H9 (cell line): ENCODE measurements at regions not wholly inside any gene's neighbourhood (a gene's known extent, or its start where the extent isn't known, plus 50 kb on each side); places are given as distances from the start of the nearest gene placed in this dataset.

Experiments
- DNase-seq: peaks from one replicate; pipeline ENCODE4 v3.0.0-alpha.2; 2017
- H2AFZ ChIP-seq: one replicate; pipeline ENCODE4 v1.6.1; 2013; ENCODE audit warnings: mild to moderate bottlenecking, low read length, control low read depth, moderate library complexity
- H2AK5ac ChIP-seq: 2 replicates; pipeline ENCODE4 v1.6.1; 2013; ENCODE audit warnings: low read length, control low read depth, mixed read lengths; ENCODE audit not compliant: insufficient read length
- H2BK120ac ChIP-seq: one replicate; pipeline ENCODE4 v1.6.1; 2013; ENCODE audit warnings: low read depth, mild to moderate bottlenecking, low read length, control low read depth, inconsistent platforms; ENCODE audit not compliant: poor library complexity, severe bottlenecking
- H2BK12ac ChIP-seq: 2 replicates; pipeline ENCODE4 v1.6.1; 2013; ENCODE audit warnings: low read length, control low read depth, mixed read lengths, low read depth; ENCODE audit not compliant: insufficient read length
- H2BK15ac ChIP-seq: 2 replicates; pipeline ENCODE4 v1.6.1; 2013; ENCODE audit warnings: low read depth, low read length, control low read depth
- H2BK20ac ChIP-seq: one replicate; pipeline ENCODE4 v1.6.1; 2013; ENCODE audit warnings: low read depth, mild to moderate bottlenecking, low read length, control low read depth, inconsistent platforms; ENCODE audit not compliant: poor library complexity, severe bottlenecking
- H2BK5ac ChIP-seq: 2 replicates; pipeline ENCODE4 v1.6.1; 2013; ENCODE audit warnings: low read length, control low read depth, mixed read lengths; ENCODE audit not compliant: insufficient read length
- H3K14ac ChIP-seq: 2 replicates; pipeline ENCODE4 v1.6.1; 2013; ENCODE audit warnings: low read length, control low read depth; ENCODE audit not compliant: insufficient read depth
- H3K18ac ChIP-seq: 2 replicates; pipeline ENCODE4 v1.6.1; 2013; ENCODE audit warnings: low read depth, mild to moderate bottlenecking, mixed read lengths, low read length, control low read depth; ENCODE audit not compliant: insufficient read length
- H3K23ac ChIP-seq: 2 replicates; pipeline ENCODE4 v1.6.1; 2013; ENCODE audit warnings: low read length, control low read depth, mixed read lengths, low read depth; ENCODE audit not compliant: insufficient read length
- H3K23me2 ChIP-seq: 2 replicates; pipeline ENCODE4 v1.6.1; 2013; ENCODE audit warnings: low read depth, mild to moderate bottlenecking, mixed read lengths, low read length, control low read depth; ENCODE audit not compliant: insufficient read length, poor library complexity, severe bottlenecking
- H3K27ac ChIP-seq: 2 replicates; pipeline ENCODE4 v1.5.1; 2013; ENCODE audit warnings: low read length, control low read depth, mixed read lengths, low read depth; ENCODE audit not compliant: insufficient read length
- H3K27me3 ChIP-seq: 2 replicates; pipeline ENCODE4 v1.6.1; 2013; ENCODE audit warnings: low read length, control low read depth, inconsistent platforms; ENCODE audit not compliant: insufficient read depth
- H3K4ac ChIP-seq: 2 replicates; pipeline ENCODE4 v1.6.1; 2013; ENCODE audit warnings: low read depth, mild to moderate bottlenecking, control low read depth, inconsistent platforms, low read length, moderate library complexity
- H3K4me1 ChIP-seq: 2 replicates; pipeline ENCODE4 v1.6.1; 2013; ENCODE audit warnings: low read length, control low read depth, inconsistent platforms; ENCODE audit not compliant: insufficient read depth
- H3K4me2 ChIP-seq: 2 replicates; pipeline ENCODE4 v1.6.1; 2013; ENCODE audit warnings: low read length, control low read depth, mixed read lengths; ENCODE audit not compliant: insufficient read length, insufficient read depth
- H3K56ac ChIP-seq: 2 replicates; pipeline ENCODE4 v1.6.1; 2013; ENCODE audit warnings: low read depth, mild to moderate bottlenecking, mixed read lengths, low read length, control low read depth; ENCODE audit not compliant: insufficient read length
- H3K79me1 ChIP-seq: 2 replicates; pipeline ENCODE4 v1.6.1; 2013; ENCODE audit warnings: low read depth, mild to moderate bottlenecking, moderate library complexity, low read length, control low read depth, inconsistent platforms; ENCODE audit not compliant: insufficient read depth, poor library complexity, severe bottlenecking
- H3K79me2 ChIP-seq: 2 replicates; pipeline ENCODE4 v1.6.1; 2013; ENCODE audit warnings: low read length, control low read depth, inconsistent platforms; ENCODE audit not compliant: insufficient read depth
- H3K9ac ChIP-seq: 2 replicates; pipeline ENCODE4 v1.6.1; 2013; ENCODE audit warnings: low read length, control low read depth, mixed read lengths; ENCODE audit not compliant: insufficient read length; ENCODE audit errors: extremely low read depth
- H3K9me3 ChIP-seq: one replicate; pipeline ENCODE4 v1.6.1; 2013; ENCODE audit warnings: low read depth, low read length, inconsistent platforms; ENCODE audit not compliant: control insufficient read depth
- H3T11ph ChIP-seq: one replicate; pipeline ENCODE4 v1.6.1; 2013; ENCODE audit warnings: mild to moderate bottlenecking, low read length, control low read depth, inconsistent platforms
- H4K20me1 ChIP-seq: one replicate; pipeline ENCODE4 v1.6.1; 2013; ENCODE audit not compliant: control insufficient read depth, insufficient read length, insufficient read depth
- H4K5ac ChIP-seq: 2 replicates; pipeline ENCODE4 v1.6.1; 2013; ENCODE audit warnings: low read depth, mild to moderate bottlenecking, mixed read lengths, low read length, control low read depth; ENCODE audit not compliant: insufficient read length
- H4K8ac ChIP-seq: replicated peaks from 2 replicates; pipeline ENCODE4 v1.6.1; 2013; ENCODE audit warnings: low read length, control low read depth, mixed read lengths, low read depth; ENCODE audit not compliant: insufficient read length
- H4K91ac ChIP-seq: 2 replicates; pipeline ENCODE4 v1.6.1; 2013; ENCODE audit warnings: low read depth, mild to moderate bottlenecking, moderate library complexity, mixed read lengths, low read length, control low read depth; ENCODE audit not compliant: insufficient read length
- H3K27ac Mint-ChIP-seq, 3 experiments: 2 replicates in 2 of 3; 3 replicates in 1 of 3; pipeline ENCODE4 v1.8.0; 2020 to 2021; ENCODE audit warnings: mixed read lengths in 3 of 3, mild to moderate bottlenecking in 1 of 3, moderate library complexity in 1 of 3
- H3K27me3 Mint-ChIP-seq: 2 replicates; pipeline ENCODE4 v1.8.0; 2021; ENCODE audit warnings: low read depth, mild to moderate bottlenecking, moderate library complexity, mixed read lengths
- H3K36me3 Mint-ChIP-seq, 3 experiments: 2 replicates in 2 of 3; 3 replicates in 1 of 3; pipeline ENCODE4 v1.8.0; 2020 to 2021; ENCODE audit warnings: low read depth in 3 of 3, mixed read lengths in 3 of 3; ENCODE audit not compliant: insufficient read depth in 1 of 3
- H3K4me1 Mint-ChIP-seq, 2 experiments: 2 replicates each; pipeline ENCODE4 v1.8.0; 2020; ENCODE audit warnings: mixed read lengths in 2 of 2
- H3K4me3 Mint-ChIP-seq, 2 experiments: 2 replicates in 1 of 2; 3 replicates in 1 of 2; pipeline ENCODE4 v1.8.0; 2020 to 2021; ENCODE audit warnings: mild to moderate bottlenecking in 2 of 2, mixed read lengths in 2 of 2, moderate library complexity in 1 of 2
- H3K9me3 Mint-ChIP-seq, 2 experiments: 2 replicates in 1 of 2; 3 replicates in 1 of 2; pipeline ENCODE4 v1.8.0; 2020; ENCODE audit warnings: mild to moderate bottlenecking in 2 of 2, mixed read lengths in 2 of 2, moderate library complexity in 1 of 2
- CTCF ChIP-seq: fragments of 200-600 bp; sonication (generic); conservative IDR thresholded peaks from 3 replicates; pipeline ENCODE4 v1.8.0; 2021; ENCODE audit warnings: antibody characterized with exemption, mild to moderate bottlenecking
- WGBS: extraction: QIAGEN DNeasy Blood & Tissue Kit; methylation state at CpG from one replicate; pipeline ENCODE4 v1.1.7; 2013; ENCODE audit warnings: missing lambda C conversion rate, low lambda C conversion rate, mixed read lengths; ENCODE audit not compliant: insufficient read length; ENCODE audit errors: extremely low coverage; 5-methylcytosine and 5-hydroxymethylcytosine counted together

GRCh38 chr2:529424-529823, 147.8 kb downstream of the TMEM18 start:
- Histone ChIP-seq H3T11ph (no peak overlapping the region), H4K91ac (no peak overlapping the region), H3K27ac (no peak overlapping the region), H2AK5ac (no peak overlapping the region), H3K79me2 (no peaks in the 10 kb centered on the region), H2BK15ac (no peak overlapping the region), H2AFZ (no peak overlapping the region), H4K5ac (no peak overlapping the region), H3K9me3 (no peaks in the 10 kb centered on the region), H3K4ac (no peak overlapping the region), H3K23me2 (no peaks in the 10 kb centered on the region), H2BK20ac (no peak overlapping the region), H3K56ac (no peak overlapping the region), H3K18ac (no peak overlapping the region), H3K27me3 (no peaks in the 10 kb centered on the region; the same call in 1 of the 2 replicates), H3K4me1 (peaks cover 3% of the 10 kb centered on the region; the same call in 1 of the 2 replicates), H4K20me1 (no peaks in the 10 kb centered on the region), H3K79me1 (no peaks in the 10 kb centered on the region), H3K14ac (no peak overlapping the region), H3K9ac (no peak overlapping the region), H3K4me2 (no peak overlapping the region), H2BK12ac (no peak overlapping the region), H3K23ac (no peak overlapping the region), H4K8ac (no peak overlapping the region), H2BK5ac (no peak overlapping the region), H2BK120ac (no peak overlapping the region)
- no peak overlapping the region for H3K27ac Mint-ChIP-seq
- peak; percentile 76 for TF ChIP-seq CTCF
- H3K4me1 Mint-ChIP-seq: peaks cover 2 to 4% of the 10 kb centered on the region in 2 experiments; a peak in 2 of 4 replicates
- WGBS: no CpG with 5 or more reads among the region's 2 CpGs
- no peak for DNase-seq
- H3K27me3 Mint-ChIP-seq: peaks cover 11% of the 10 kb centered on the region
- H3K4me3 Mint-ChIP-seq: no peak overlapping the region
- no peaks in the 10 kb centered on the region for H3K36me3 Mint-ChIP-seq
- peaks cover 7 to 8% of the 10 kb centered on the region in 2 experiments; a peak in 2 of 5 replicates for H3K9me3 Mint-ChIP-seq
